ENCODE measurements at regions not wholly inside any gene's neighbourhood (a gene's known extent, or its start where the extent isn't known, plus 50 kb on each side); places are given as distances from the start of the nearest gene placed in this dataset.

DNA sequence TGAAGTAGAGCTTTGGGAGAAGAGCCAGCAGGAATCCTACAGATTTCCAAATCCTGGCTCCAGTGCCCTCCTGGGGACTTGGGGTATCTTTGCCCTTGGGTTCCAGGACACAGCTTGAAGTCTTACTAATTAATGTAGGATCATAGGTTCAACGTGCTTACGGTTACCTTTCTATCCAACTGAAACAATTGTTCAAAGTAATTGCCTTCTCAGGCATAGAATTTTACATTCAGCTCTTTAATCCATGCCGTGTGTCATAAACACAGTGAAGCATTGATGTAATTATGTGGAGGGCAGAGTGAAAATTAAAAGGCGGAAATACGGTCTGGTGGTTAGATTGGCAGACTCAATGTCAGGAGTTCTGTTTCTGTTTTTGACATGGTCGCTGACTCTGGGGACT lies 170.4 kb downstream of the COG6 start:
- H3K27ac ChIP-seq (ENCODE audit: low read depth) = no peak overlapping the region
- ATAC-seq = no peak
- H4K20me1 ChIP-seq (replicated peaks; ENCODE audit: insufficient read depth) = no peaks in the 10 kb centered on the region
- TF ChIP-seq STAT1 (IDR thresholded peaks at IDR 0.05; ENCODE audit: unreplicated experiment) (no peak), JUNB (IDR thresholded peaks at IDR 0.05; ENCODE audit: unreplicated experiment) (no peak), POLR2AphosphoS5 (IDR thresholded peaks at IDR 0.05; ENCODE audit: low read depth) (no peak)
- peaks cover 6% of the 10 kb centered on the region; the same call in 1 of the 2 replicates for H3K9me2 ChIP-seq (ENCODE audit: insufficient read depth)
- no peak overlapping the region for H3K4me3 ChIP-seq
- Mint-ChIP-seq H3K4me3 (no peak overlapping the region), H3K4me1 (peaks cover 32% of the 10 kb centered on the region), H3K27ac (no peak overlapping the region), H3K27me3 (ENCODE audit: insufficient read depth, low read depth, poor library complexity) (peaks cover 6% of the 10 kb centered on the region), H3K9me3 (peaks cover 4% of the 10 kb centered on the region; the same call in 1 of the 3 replicates), H3K36me3 (ENCODE audit: low read depth) (peaks cover 2% of the 10 kb centered on the region; the same call in 1 of the 3 replicates)
- DNase-seq (ENCODE audit: low spot score) = no peak
- peaks cover 18% of the 10 kb centered on the region for H3K4me1 ChIP-seq (ENCODE audit: insufficient read depth)
- H3K79me2 ChIP-seq (replicated peaks; ENCODE audit: insufficient read depth) = no peaks in the 10 kb centered on the region
- H3K36me3 ChIP-seq (ENCODE audit: insufficient read depth) = no peaks in the 10 kb centered on the region
- H2AFZ ChIP-seq = peak overlapping the region; percentile 67; the same call in 1 of the 2 replicates
- no peaks in the 10 kb centered on the region for H3K27me3 ChIP-seq (ENCODE audit: insufficient read depth)
- H3K4me2 ChIP-seq = no peak overlapping the region
- H3F3A ChIP-seq (replicated peaks; ENCODE audit: low read depth) = no peaks in the 10 kb centered on the region

DNA sequence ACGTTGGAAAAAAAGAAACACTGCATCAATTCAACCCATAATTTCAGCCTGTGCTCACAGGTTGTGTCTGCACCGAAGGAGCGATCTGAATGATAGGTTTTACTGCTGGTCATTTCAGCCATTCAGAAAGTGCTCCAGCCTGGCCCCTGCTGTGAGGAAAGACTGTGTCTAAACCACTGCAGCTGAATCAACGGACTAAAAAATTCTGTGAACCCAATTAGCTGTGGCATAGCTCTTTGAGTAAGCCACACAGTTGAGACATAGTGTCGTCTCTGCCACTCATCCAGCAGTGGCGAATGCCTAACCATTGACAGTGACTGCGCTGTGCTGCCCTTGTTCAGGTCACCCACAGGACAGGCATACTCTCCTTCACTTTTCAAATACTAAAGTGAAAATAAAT lies 179.8 kb downstream of the COG6 start:
- no peak overlapping the region for H3K27ac Mint-ChIP-seq
- no peaks in the 10 kb centered on the region for H3K79me2 ChIP-seq (replicated peaks; ENCODE audit: insufficient read depth)
- TF ChIP-seq, protein P1, sequence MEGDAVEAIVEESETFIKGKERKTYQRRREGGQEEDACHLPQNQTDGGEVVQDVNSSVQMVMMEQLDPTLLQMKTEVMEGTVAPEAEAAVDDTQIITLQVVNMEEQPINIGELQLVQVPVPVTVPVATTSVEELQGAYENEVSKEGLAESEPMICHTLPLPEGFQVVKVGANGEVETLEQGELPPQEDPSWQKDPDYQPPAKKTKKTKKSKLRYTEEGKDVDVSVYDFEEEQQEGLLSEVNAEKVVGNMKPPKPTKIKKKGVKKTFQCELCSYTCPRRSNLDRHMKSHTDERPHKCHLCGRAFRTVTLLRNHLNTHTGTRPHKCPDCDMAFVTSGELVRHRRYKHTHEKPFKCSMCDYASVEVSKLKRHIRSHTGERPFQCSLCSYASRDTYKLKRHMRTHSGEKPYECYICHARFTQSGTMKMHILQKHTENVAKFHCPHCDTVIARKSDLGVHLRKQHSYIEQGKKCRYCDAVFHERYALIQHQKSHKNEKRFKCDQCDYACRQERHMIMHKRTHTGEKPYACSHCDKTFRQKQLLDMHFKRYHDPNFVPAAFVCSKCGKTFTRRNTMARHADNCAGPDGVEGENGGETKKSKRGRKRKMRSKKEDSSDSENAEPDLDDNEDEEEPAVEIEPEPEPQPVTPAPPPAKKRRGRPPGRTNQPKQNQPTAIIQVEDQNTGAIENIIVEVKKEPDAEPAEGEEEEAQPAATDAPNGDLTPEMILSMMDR (conservative IDR thresholded peaks at IDR 0.05; ENCODE audit: low read depth in 2 of 2) = no peak
- TF ChIP-seq POLR2AphosphoS5 (IDR thresholded peaks at IDR 0.05; ENCODE audit: low read depth) = no peak
- TF ChIP-seq, protein P2, sequence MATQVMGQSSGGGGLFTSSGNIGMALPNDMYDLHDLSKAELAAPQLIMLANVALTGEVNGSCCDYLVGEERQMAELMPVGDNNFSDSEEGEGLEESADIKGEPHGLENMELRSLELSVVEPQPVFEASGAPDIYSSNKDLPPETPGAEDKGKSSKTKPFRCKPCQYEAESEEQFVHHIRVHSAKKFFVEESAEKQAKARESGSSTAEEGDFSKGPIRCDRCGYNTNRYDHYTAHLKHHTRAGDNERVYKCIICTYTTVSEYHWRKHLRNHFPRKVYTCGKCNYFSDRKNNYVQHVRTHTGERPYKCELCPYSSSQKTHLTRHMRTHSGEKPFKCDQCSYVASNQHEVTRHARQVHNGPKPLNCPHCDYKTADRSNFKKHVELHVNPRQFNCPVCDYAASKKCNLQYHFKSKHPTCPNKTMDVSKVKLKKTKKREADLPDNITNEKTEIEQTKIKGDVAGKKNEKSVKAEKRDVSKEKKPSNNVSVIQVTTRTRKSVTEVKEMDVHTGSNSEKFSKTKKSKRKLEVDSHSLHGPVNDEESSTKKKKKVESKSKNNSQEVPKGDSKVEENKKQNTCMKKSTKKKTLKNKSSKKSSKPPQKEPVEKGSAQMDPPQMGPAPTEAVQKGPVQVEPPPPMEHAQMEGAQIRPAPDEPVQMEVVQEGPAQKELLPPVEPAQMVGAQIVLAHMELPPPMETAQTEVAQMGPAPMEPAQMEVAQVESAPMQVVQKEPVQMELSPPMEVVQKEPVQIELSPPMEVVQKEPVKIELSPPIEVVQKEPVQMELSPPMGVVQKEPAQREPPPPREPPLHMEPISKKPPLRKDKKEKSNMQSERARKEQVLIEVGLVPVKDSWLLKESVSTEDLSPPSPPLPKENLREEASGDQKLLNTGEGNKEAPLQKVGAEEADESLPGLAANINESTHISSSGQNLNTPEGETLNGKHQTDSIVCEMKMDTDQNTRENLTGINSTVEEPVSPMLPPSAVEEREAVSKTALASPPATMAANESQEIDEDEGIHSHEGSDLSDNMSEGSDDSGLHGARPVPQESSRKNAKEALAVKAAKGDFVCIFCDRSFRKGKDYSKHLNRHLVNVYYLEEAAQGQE (IDR thresholded peaks at IDR 0.05; ENCODE audit: unreplicated experiment) = no peak
- TF ChIP-seq, protein P3, sequence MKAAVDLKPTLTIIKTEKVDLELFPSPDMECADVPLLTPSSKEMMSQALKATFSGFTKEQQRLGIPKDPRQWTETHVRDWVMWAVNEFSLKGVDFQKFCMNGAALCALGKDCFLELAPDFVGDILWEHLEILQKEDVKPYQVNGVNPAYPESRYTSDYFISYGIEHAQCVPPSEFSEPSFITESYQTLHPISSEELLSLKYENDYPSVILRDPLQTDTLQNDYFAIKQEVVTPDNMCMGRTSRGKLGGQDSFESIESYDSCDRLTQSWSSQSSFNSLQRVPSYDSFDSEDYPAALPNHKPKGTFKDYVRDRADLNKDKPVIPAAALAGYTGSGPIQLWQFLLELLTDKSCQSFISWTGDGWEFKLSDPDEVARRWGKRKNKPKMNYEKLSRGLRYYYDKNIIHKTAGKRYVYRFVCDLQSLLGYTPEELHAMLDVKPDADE (IDR thresholded peaks at IDR 0.05) = no peak
- TF ChIP-seq CREB1 (CRISPR knock-in tag; IDR thresholded peaks at IDR 0.05; ENCODE audit: low read depth) = no peak
- TF ChIP-seq EZH2phosphoT487 (IDR thresholded peaks at IDR 0.05; ENCODE audit: unreplicated experiment) = no peak
- TF ChIP-seq ZNF331 (CRISPR knock-in tag; IDR thresholded peaks at IDR 0.05; ENCODE audit: low read depth) = no peak
- TF ChIP-seq NANOG (IDR thresholded peaks at IDR 0.05; ENCODE audit: borderline replicate concordance) = no peak

More for the DNA sequence above, 179.8 kb downstream of the COG6 start:
- DNase-seq (ENCODE audit: low spot score) (no peak), ATAC-seq (no peak; the same call in 2 of the 3 replicates)
- no peaks in the 10 kb centered on the region for H3K36me3 Mint-ChIP-seq (ENCODE audit: low read depth)
- no peaks in the 10 kb centered on the region for H3F3A ChIP-seq (replicated peaks; ENCODE audit: low read depth)
- no peak overlapping the region for H3K27ac ChIP-seq (ENCODE audit: low read depth)
- H3K4me3 Mint-ChIP-seq = no peak overlapping the region
- no peaks in the 10 kb centered on the region for H3K4me1 ChIP-seq (ENCODE audit: insufficient read depth)
- H3K27me3 ChIP-seq (ENCODE audit: insufficient read depth) = no peaks in the 10 kb centered on the region
- H2AFZ ChIP-seq = peak overlapping the region; percentile 56
- H4K20me1 ChIP-seq (replicated peaks; ENCODE audit: insufficient read depth) = no peaks in the 10 kb centered on the region
- no peaks in the 10 kb centered on the region for H3K9me3 Mint-ChIP-seq
- H3K9me2 ChIP-seq (ENCODE audit: insufficient read depth) = peaks cover 8% of the 10 kb centered on the region
- no peaks in the 10 kb centered on the region for H3K27me3 Mint-ChIP-seq (ENCODE audit: insufficient read depth, low read depth, poor library complexity)
- no peaks in the 10 kb centered on the region for H3K36me3 ChIP-seq (ENCODE audit: insufficient read depth)
- no peak overlapping the region for H3K4me2 ChIP-seq
- H3K4me1 Mint-ChIP-seq = peaks cover 14% of the 10 kb centered on the region; the same call in 2 of the 3 replicates
- H3K4me3 ChIP-seq = no peak overlapping the region

All from GM23338 (cell line).